GM12878 (cell line): ENCODE measurements at regions not wholly inside any gene's neighbourhood (a gene's known extent, or its start where the extent isn't known, plus 50 kb on each side); places are given as distances from the start of the nearest gene placed in this dataset.

Experiments used
- BCLAF1 ChIP-seq: fragments of 450-650 bp; IDR thresholded peaks from 2 replicates; pipeline ENCODE4 v1.6.1; 2017; ENCODE audit warnings: antibody characterized with exemption, mild to moderate bottlenecking, moderate library complexity
- BRCA1 ChIP-seq: IDR thresholded peaks from 2 replicates; pipeline ENCODE4 v1.6.1; 2011; ENCODE audit warnings: low read depth, low read length, improper control_type of control experiment
- EGR1 ChIP-seq, 2 experiments: IDR thresholded peaks; 1 replicate in 1 of 2; 2 replicates in 1 of 2; pipeline ENCODE4 v1.6.1; 2011 to 2012; ENCODE audit warnings: low read depth in 2 of 2, low read length in 2 of 2, borderline replicate concordance in 1 of 2, mild to moderate bottlenecking in 1 of 2, moderate library complexity in 1 of 2
- FOXM1 ChIP-seq: IDR thresholded peaks from 2 replicates; pipeline ENCODE4 v1.6.1; 2012; ENCODE audit warnings: low read depth, mild to moderate bottlenecking, inconsistent platforms, low read length, moderate library complexity
- HDAC6 ChIP-seq: fragments of 200-600 bp; sonication (generic); IDR thresholded peaks from one replicate; pipeline ENCODE4 v1.8.0; 2017; ENCODE audit warnings: antibody characterized with exemption; ENCODE audit not compliant: unreplicated experiment
- IRF3 ChIP-seq: fragments of 450-650 bp; IDR thresholded peaks from 2 replicates; pipeline ENCODE4 v1.6.1; 2014; ENCODE audit warnings: mild to moderate bottlenecking
- MXI1 ChIP-seq: fragments of 150-350 bp; IDR thresholded peaks from 2 replicates; pipeline ENCODE4 v1.6.1; 2011; ENCODE audit warnings: low read depth, mild to moderate bottlenecking, inconsistent platforms, low read length, improper control_type of control experiment
- POLR2A ChIP-seq: IDR thresholded peaks from 2 replicates; pipeline ENCODE4 v1.6.1; 2011; ENCODE audit warnings: low read depth, mild to moderate bottlenecking, low read length
- SP1 ChIP-seq: IDR thresholded peaks from one replicate; pipeline ENCODE4 v1.6.1; 2011; ENCODE audit warnings: low read depth, low read length
- TARDBP ChIP-seq: IDR thresholded peaks from 2 replicates; pipeline ENCODE4 v1.6.1; 2016; ENCODE audit warnings: borderline replicate concordance

- TF ChIP-seq POLR2A (no peak), HDAC6 (no peak), BCLAF1 (no peak), TARDBP (no peak), SP1 (no peak), MXI1 (no peak), IRF3 (no peak), FOXM1 (no peak), EGR1 (IDR thresholded peaks at IDR 0.05; ENCODE audit: borderline replicate concordance in 1 of 2, low read depth in 2 of 2, low read length in 2 of 2) (no peak), BRCA1 (no peak)
Observed at GRCh38 chr1:239139801-239140200, 246.6 kb upstream of the CHRM3 start.
